ENCODE measurements at regions not wholly inside any gene's neighbourhood (a gene's known extent, or its start where the extent isn't known, plus 50 kb on each side); places are given as distances from the start of the nearest gene placed in this dataset.

- DNase-seq, result no peak
These were observed 307.8 kb downstream of the NR2F1-AS1 start for GRCh38 chr5:93273176-93273575.

GRCh38 chr5:93272108-93272507 is 308.9 kb downstream of the NR2F1-AS1 start:
- DNase-seq, result no peak

GRCh38 chr5:93267736-93268135 is 313.3 kb downstream of the NR2F1-AS1 start:
- no peak for DNase-seq

- no peak for DNase-seq
These were observed 313.7 kb downstream of the NR2F1-AS1 start for GRCh38 chr5:93267276-93267675.

GRCh38 chr5:93257616-93258015 is 323.4 kb downstream of the NR2F1-AS1 start:
- no peak for DNase-seq

- DNase-seq, result no peak
These were observed 325.2 kb downstream of the NR2F1-AS1 start for GRCh38 chr5:93255796-93256195.

GRCh38 chr5:93252165-93252564 is 328.9 kb downstream of the NR2F1-AS1 start:
- DNase-seq, result no peak

GRCh38 chr5:93251347-93251746 is 329.7 kb downstream of the NR2F1-AS1 start:
- DNase-seq, result no peak

GRCh38 chr5:93250424-93250823 is 330.6 kb downstream of the NR2F1-AS1 start:
- DNase-seq, result no peak

- DNase-seq, result no peak
These were observed 331.2 kb downstream of the NR2F1-AS1 start for GRCh38 chr5:93249651-93250289.

- no peak for DNase-seq
These were observed 333.9 kb downstream of the NR2F1-AS1 start for GRCh38 chr5:93247105-93247504.

GRCh38 chr5:93246090-93246855 is 334.7 kb downstream of the NR2F1-AS1 start:
- DNase-seq, result no peak

- no peak for DNase-seq
These were observed 335.8 kb downstream of the NR2F1-AS1 start for GRCh38 chr5:93245226-93245625.

- no peak for DNase-seq
These were observed 337.5 kb downstream of the NR2F1-AS1 start for GRCh38 chr5:93243481-93243880.

- no peak for DNase-seq
These were observed 340.7 kb downstream of the NR2F1-AS1 start for GRCh38 chr5:93240228-93240834.

GRCh38 chr5:93236807-93237421 is 344.1 kb downstream of the NR2F1-AS1 start:
- no peak for DNase-seq

GRCh38 chr5:93235761-93236160 is 345.3 kb downstream of the NR2F1-AS1 start:
- no peak for DNase-seq

GRCh38 chr5:93226202-93226735 is 354.8 kb downstream of the NR2F1-AS1 start:
- DNase-seq, result no peak

- no peak for DNase-seq
These were observed 355.3 kb downstream of the NR2F1-AS1 start for GRCh38 chr5:93225748-93226147.

GRCh38 chr5:93224624-93225023 is 356.4 kb downstream of the NR2F1-AS1 start:
- DNase-seq, result no peak

- no peak for DNase-seq
These were observed 359.2 kb downstream of the NR2F1-AS1 start for GRCh38 chr5:93221773-93222172.

GRCh38 chr5:93220431-93220830 is 360.6 kb downstream of the NR2F1-AS1 start:
- DNase-seq, result no peak

GRCh38 chr5:93219641-93220145 is 361.3 kb downstream of the NR2F1-AS1 start:
- DNase-seq, result no peak
